Uterus (tissue), 3 donors: ENCODE measurements at regions not wholly inside any gene's neighbourhood (a gene's known extent, or its start where the extent isn't known, plus 50 kb on each side); places are given as distances from the start of the nearest gene placed in this dataset.
"Not testable (repeated sequence)": the region's sequence is repeated elsewhere in the genome, so short reads cannot be mapped to it uniquely, and the experiment has no call there.

Experiments used
- DNase-seq, 2 donors: peaks; one replicate each; pipeline ENCODE4 v3.0.0-alpha.2; 2019 to 2020
- H3K27ac ChIP-seq, 2 donors: fragments of 200-600 bp; sonication (generic); 1 replicate in 1 of 2; 2 replicates in 1 of 2; pipeline ENCODE4 v1.5.1; 2016 to 2018
- H3K27me3 ChIP-seq, 2 donors: fragments of 200-600 bp; sonication (generic); one replicate each; pipeline ENCODE4 v1.5.1; 2018 to 2019; ENCODE audit warnings: control low read depth in 1 of 2
- H3K36me3 ChIP-seq, 2 donors: fragments of 200-600 bp; sonication (generic); one replicate each; pipeline ENCODE4 v1.5.1; 2019; ENCODE audit warnings: control low read depth in 1 of 2
- H3K4me1 ChIP-seq, 2 donors: fragments of 200-600 bp; sonication (generic); one replicate each; pipeline ENCODE4 v1.5.1; 2018 to 2019; ENCODE audit warnings: control low read depth in 1 of 2
- H3K4me3 ChIP-seq, 2 donors: fragments of 200-600 bp; sonication (generic); 1 replicate in 1 of 2; 2 replicates in 1 of 2; pipeline ENCODE4 v1.5.1; 2018 to 2019; ENCODE audit warnings: mild to moderate bottlenecking in 1 of 2
- H3K9me3 ChIP-seq, 2 donors: fragments of 200-600 bp; sonication (generic); one replicate each; pipeline ENCODE4 v1.5.1; 2019; ENCODE audit warnings: control low read depth in 1 of 2
- CTCF ChIP-seq, 4 experiments: fragments of 200-600 bp in 2 of 4; fragments of 450-650 bp in 2 of 4; sonication (generic) in 2 of 4; IDR thresholded peaks; one replicate each; pipeline ENCODE4 v1.5.1; 2016 to 2019; ENCODE audit warnings: antibody characterized with exemption in 4 of 4, mild to moderate bottlenecking in 2 of 4, moderate library complexity in 1 of 4
- POLR2A ChIP-seq, 2 donors: fragments of 450-650 bp; IDR thresholded peaks; one replicate each; pipeline ENCODE4 v1.6.1; 2016; ENCODE audit warnings: antibody characterized with exemption in 2 of 2, mild to moderate bottlenecking in 1 of 2, moderate library complexity in 1 of 2
- intact Hi-C: fragments of 100-400 bp; cut with DNase I; formaldehyde crosslinking; loops from one replicate; pipeline ENCODE4 v1.15.1; 2023; ENCODE audit warnings: low total_unique reads
- donor health status: DM: yes; HTN: yes; CAD: no.

- Histone ChIP-seq H3K4me1 (no peaks in the 10 kb centered on the region), H3K27me3 (no peaks in the 10 kb centered on the region), H3K4me3 (no peak overlapping the region), H3K36me3 (no peaks in the 10 kb centered on the region), H3K27ac (no peak overlapping the region), H3K9me3 (no peaks in the 10 kb centered on the region)
- TF ChIP-seq CTCF (IDR thresholded peaks at IDR 0.05) (no peak), POLR2A (IDR thresholded peaks at IDR 0.05) (no peak)
- intact Hi-C loops = no loop called here
- DNase-seq = no peak
Observed at GRCh38 chr12:28781671-28782652, 367.1 kb upstream of the FAR2 start.

- DNase-seq = no peak
- Histone ChIP-seq H3K4me3 (no peak overlapping the region), H3K4me1 (no peaks in the 10 kb centered on the region), H3K27me3 (no peaks in the 10 kb centered on the region), H3K36me3 (no peaks in the 10 kb centered on the region), H3K9me3 (no peaks in the 10 kb centered on the region), H3K27ac (no peak overlapping the region)
- TF ChIP-seq CTCF (IDR thresholded peaks at IDR 0.05) = no peak
- no peak for TF ChIP-seq POLR2A (IDR thresholded peaks at IDR 0.05)
- intact Hi-C loops = no loop called here
Observed at GRCh38 chr12:28782812-28783211, 366.3 kb upstream of the FAR2 start.

DNA sequence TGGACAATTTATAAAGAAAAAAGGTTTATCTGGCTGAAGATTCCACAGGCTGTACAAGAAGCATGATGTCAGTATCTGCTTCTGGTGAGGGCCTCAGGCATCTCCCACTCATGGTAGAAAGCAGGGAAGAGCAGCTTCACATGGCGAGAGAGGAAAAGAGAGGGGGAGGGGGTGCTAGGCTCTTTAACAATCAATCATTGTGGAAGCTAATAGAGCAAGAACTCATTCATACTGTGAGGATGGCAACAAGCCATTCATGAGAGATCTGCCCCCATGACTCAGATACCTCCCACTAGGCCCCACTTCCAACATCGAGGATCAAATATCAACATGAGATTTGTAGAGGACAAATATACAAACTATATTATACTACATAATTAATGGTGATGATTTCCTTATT, 361.9 kb upstream of the FAR2 start:
- Histone ChIP-seq H3K4me3 (no peak overlapping the region), H3K27me3 (no peaks in the 10 kb centered on the region), H3K36me3 (no peaks in the 10 kb centered on the region), H3K9me3 (no peaks in the 10 kb centered on the region), H3K27ac (no peak overlapping the region), H3K4me1 (no peaks in the 10 kb centered on the region)
- no peak for DNase-seq
- intact Hi-C loops = no loop called here
- TF ChIP-seq POLR2A (IDR thresholded peaks at IDR 0.05) = no peak
- TF ChIP-seq CTCF (IDR thresholded peaks at IDR 0.05) = no peak

GRCh38 chr12:28788256-28788655, 360.8 kb upstream of the FAR2 start:
- H3K4me3 ChIP-seq, H3K27ac ChIP-seq, H3K27me3 ChIP-seq, H3K36me3 ChIP-seq, H3K4me1 ChIP-seq, H3K9me3 ChIP-seq, DNase-seq, intact Hi-C loops: not testable (repeated sequence)

- Histone ChIP-seq H3K4me1 (no peaks in the 10 kb centered on the region), H3K36me3 (no peaks in the 10 kb centered on the region), H3K27ac (no peak overlapping the region), H3K27me3 (no peaks in the 10 kb centered on the region), H3K9me3 (no peaks in the 10 kb centered on the region), H3K4me3 (no peak overlapping the region)
- TF ChIP-seq CTCF (IDR thresholded peaks at IDR 0.05) (no peak), POLR2A (IDR thresholded peaks at IDR 0.05) (no peak)
- intact Hi-C loops = no loop called here
- no peak for DNase-seq
Observed at GRCh38 chr12:28793581-28794151, 355.4 kb upstream of the FAR2 start.
